Trophoblast cell (in vitro differentiated cells and primary cell): ENCODE measurements at regions not wholly inside any gene's neighbourhood (a gene's known extent, or its start where the extent isn't known, plus 50 kb on each side); places are given as distances from the start of the nearest gene placed in this dataset.

Experiments
- DNase-seq, 2 donors: peaks; one replicate each; pipeline ENCODE4 v3.0.0-alpha.2; 2016
- H2AFZ ChIP-seq: 2 replicates; pipeline ENCODE4 v1.6.1; 2013; ENCODE audit warnings: low read length, moderate library complexity, mild to moderate bottlenecking; ENCODE audit not compliant: insufficient read depth, poor library complexity
- H2AK5ac ChIP-seq: 2 replicates; pipeline ENCODE4 v1.6.1; 2013; ENCODE audit warnings: mild to moderate bottlenecking, low read length
- H2BK120ac ChIP-seq: 2 replicates; pipeline ENCODE4 v1.6.1; 2013; ENCODE audit warnings: low read length, mild to moderate bottlenecking, moderate library complexity; ENCODE audit not compliant: insufficient read depth, poor library complexity
- H2BK12ac ChIP-seq: 2 replicates; pipeline ENCODE4 v1.6.1; 2013; ENCODE audit warnings: mild to moderate bottlenecking, low read length, moderate library complexity
- H2BK5ac ChIP-seq: 2 replicates; pipeline ENCODE4 v1.6.1; 2013; ENCODE audit warnings: low read length, low read depth, moderate library complexity, mild to moderate bottlenecking; ENCODE audit not compliant: poor library complexity
- H3K14ac ChIP-seq: 2 replicates; pipeline ENCODE4 v1.6.1; 2013; ENCODE audit warnings: mild to moderate bottlenecking, low read length
- H3K18ac ChIP-seq: 2 replicates; pipeline ENCODE4 v1.6.1; 2013; ENCODE audit warnings: mild to moderate bottlenecking, low read length
- H3K23ac ChIP-seq: 2 replicates; pipeline ENCODE4 v1.6.1; 2013; ENCODE audit warnings: low read length
- H3K27ac ChIP-seq: 2 replicates; pipeline ENCODE4 v1.5.1; 2013; ENCODE audit warnings: low read depth, mild to moderate bottlenecking, inconsistent platforms, low read length, moderate library complexity
- H3K27me3 ChIP-seq: 2 replicates; pipeline ENCODE4 v1.6.1; 2013; ENCODE audit warnings: inconsistent platforms, mild to moderate bottlenecking, low read length, moderate library complexity; ENCODE audit not compliant: insufficient read depth
- H3K36me3 ChIP-seq, 2 experiments: 1 replicate in 1 of 2; 2 replicates in 1 of 2; pipeline ENCODE4 v1.6.1; 2013; ENCODE audit warnings: low read length in 2 of 2, mild to moderate bottlenecking in 2 of 2, moderate library complexity in 1 of 2; ENCODE audit not compliant: insufficient read depth in 2 of 2, control insufficient read depth in 1 of 2
- H3K4ac ChIP-seq: 2 replicates; pipeline ENCODE4 v1.6.1; 2013; ENCODE audit warnings: low read depth, mild to moderate bottlenecking, low read length, moderate library complexity
- H3K4me1 ChIP-seq, 2 experiments: 1 replicate in 1 of 2; 2 replicates in 1 of 2; pipeline ENCODE4 v1.6.1; 2013; ENCODE audit warnings: low read length in 2 of 2, mild to moderate bottlenecking in 2 of 2, moderate library complexity in 1 of 2; ENCODE audit not compliant: insufficient read depth in 2 of 2, control insufficient read depth in 1 of 2
- H3K4me2 ChIP-seq: 2 replicates; pipeline ENCODE4 v1.6.1; 2013; ENCODE audit warnings: inconsistent platforms, mild to moderate bottlenecking, low read length, moderate library complexity
- H3K4me3 ChIP-seq: 2 replicates; pipeline ENCODE4 v1.5.1; 2013; ENCODE audit warnings: mild to moderate bottlenecking, low read depth, low read length, inconsistent platforms
- H3K79me1 ChIP-seq: one replicate; pipeline ENCODE4 v1.6.1; 2013; ENCODE audit warnings: low read length
- H3K79me2 ChIP-seq: 2 replicates; pipeline ENCODE4 v1.6.1; 2013; ENCODE audit warnings: low read length, mild to moderate bottlenecking; ENCODE audit not compliant: control insufficient read depth, insufficient read depth, poor library complexity
- H3K9ac ChIP-seq: 2 replicates; pipeline ENCODE4 v1.6.1; 2013; ENCODE audit warnings: mild to moderate bottlenecking, low read length
- H3K9me3 ChIP-seq: 2 replicates; pipeline ENCODE4 v1.6.1; 2013; ENCODE audit warnings: low read depth, mild to moderate bottlenecking, control low read depth, inconsistent platforms, low read length; ENCODE audit not compliant: insufficient read depth
- H4K12ac ChIP-seq: 2 replicates; pipeline ENCODE4 v1.6.1; 2013; ENCODE audit warnings: low read depth, mild to moderate bottlenecking, low read length, moderate library complexity
- H4K8ac ChIP-seq: 2 replicates; pipeline ENCODE4 v1.6.1; 2013; ENCODE audit warnings: low read depth, mild to moderate bottlenecking, low read length, moderate library complexity
- H4K91ac ChIP-seq: one replicate; pipeline ENCODE4 v1.6.1; 2013; ENCODE audit warnings: low read depth, mild to moderate bottlenecking, low read length, moderate library complexity
- WGBS: extraction: QIAGEN DNeasy Blood & Tissue Kit; methylation state at CpG from one replicate; pipeline ENCODE4 v1.1.7; 2013; ENCODE audit warnings: missing lambda C conversion rate; ENCODE audit not compliant: insufficient read length, insufficient coverage; ENCODE audit errors: extremely low coverage; 5-methylcytosine and 5-hydroxymethylcytosine counted together

- Histone ChIP-seq H3K4me1 (no peaks in the 10 kb centered on the region), H3K4me2 (no peak overlapping the region), H2BK5ac (no peak overlapping the region), H3K14ac (no peak overlapping the region), H3K79me1 (no peaks in the 10 kb centered on the region), H2BK12ac (no peak overlapping the region), H3K27ac (no peak overlapping the region), H4K91ac (no peak overlapping the region), H3K23ac (no peak overlapping the region), H4K8ac (no peak overlapping the region), H2AK5ac (no peak overlapping the region), H3K36me3 (no peaks in the 10 kb centered on the region), H3K79me2 (no peaks in the 10 kb centered on the region), H3K4me3 (no peak overlapping the region), H3K18ac (no peak overlapping the region), H3K9me3 (peaks cover 2% of the 10 kb centered on the region), H4K12ac (no peak overlapping the region), H3K4ac (no peak overlapping the region), H2AFZ (no peak overlapping the region), H2BK120ac (no peak overlapping the region), H3K27me3 (no peaks in the 10 kb centered on the region), H3K9ac (no peak overlapping the region)
- WGBS, result no CpG with 5 or more reads among the region's 1 CpG
- no peak for DNase-seq
These were observed 375.9 kb upstream of the EYS start for GRCh38 chr6:66082914-66083313.

GRCh38 chr6:66068907-66069306 is 361.9 kb upstream of the EYS start:
- H2BK5ac ChIP-seq, result no peak overlapping the region
- no peak overlapping the region for H3K4me3 ChIP-seq
- H3K9me3 ChIP-seq, result no peaks in the 10 kb centered on the region
- no peak overlapping the region for H3K4me2 ChIP-seq
- no peak for DNase-seq
- no peak overlapping the region for H3K18ac ChIP-seq
- no peaks in the 10 kb centered on the region for H3K79me1 ChIP-seq
- H4K12ac ChIP-seq, result no peak overlapping the region
- H3K14ac ChIP-seq, result no peak overlapping the region
- H2AFZ ChIP-seq, result no peak overlapping the region
- no peak overlapping the region for H3K27ac ChIP-seq
- no peak overlapping the region for H3K4ac ChIP-seq
- no peaks in the 10 kb centered on the region for H3K27me3 ChIP-seq
- H4K8ac ChIP-seq, result no peak overlapping the region
- H3K79me2 ChIP-seq, result no peaks in the 10 kb centered on the region
- no peak overlapping the region for H3K23ac ChIP-seq
- H2BK120ac ChIP-seq, result no peak overlapping the region
- H2AK5ac ChIP-seq, result no peak overlapping the region
- H3K4me1 ChIP-seq, result no peaks in the 10 kb centered on the region
- no peak overlapping the region for H2BK12ac ChIP-seq
- no peak overlapping the region for H3K9ac ChIP-seq
- H4K91ac ChIP-seq, result no peak overlapping the region
- H3K36me3 ChIP-seq, result no peaks in the 10 kb centered on the region

- H4K8ac ChIP-seq, result no peak overlapping the region
- H3K14ac ChIP-seq, result no peak overlapping the region
- no peaks in the 10 kb centered on the region for H3K9me3 ChIP-seq
- H3K4ac ChIP-seq, result no peak overlapping the region
- H2BK12ac ChIP-seq, result no peak overlapping the region
- no peak overlapping the region for H4K12ac ChIP-seq
- no peaks in the 10 kb centered on the region for H3K79me2 ChIP-seq
- no peak overlapping the region for H2BK120ac ChIP-seq
- DNase-seq, result no peak
- no peak overlapping the region for H4K91ac ChIP-seq
- no peak overlapping the region for H3K27ac ChIP-seq
- no peak overlapping the region for H3K4me3 ChIP-seq
- no peak overlapping the region for H3K4me2 ChIP-seq
- no peak overlapping the region for H2BK5ac ChIP-seq
- no peaks in the 10 kb centered on the region for H3K4me1 ChIP-seq
- H3K36me3 ChIP-seq, result no peaks in the 10 kb centered on the region
- H3K23ac ChIP-seq, result no peak overlapping the region
- H3K18ac ChIP-seq, result no peak overlapping the region
- no peak overlapping the region for H2AK5ac ChIP-seq
- no peaks in the 10 kb centered on the region for H3K79me1 ChIP-seq
- H3K9ac ChIP-seq, result no peak overlapping the region
- no peaks in the 10 kb centered on the region for H3K27me3 ChIP-seq
- H2AFZ ChIP-seq, result no peak overlapping the region
These were observed 361.0 kb upstream of the EYS start for GRCh38 chr6:66068033-66068432.

GRCh38 chr6:66065313-66065712 is 358.3 kb upstream of the EYS start:
- Histone ChIP-seq H3K14ac (no peak overlapping the region), H3K18ac (no peak overlapping the region), H3K27ac (no peak overlapping the region), H3K4ac (no peak overlapping the region), H4K8ac (no peak overlapping the region), H3K23ac (no peak overlapping the region), H2AFZ (no peak overlapping the region), H3K9ac (no peak overlapping the region), H3K9me3 (no peaks in the 10 kb centered on the region), H4K12ac (no peak overlapping the region), H3K4me3 (no peak overlapping the region), H3K36me3 (no peaks in the 10 kb centered on the region), H3K27me3 (no peaks in the 10 kb centered on the region), H3K79me1 (no peaks in the 10 kb centered on the region), H4K91ac (no peak overlapping the region), H2BK12ac (no peak overlapping the region), H3K4me2 (no peak overlapping the region), H3K79me2 (no peaks in the 10 kb centered on the region), H2AK5ac (no peak overlapping the region), H3K4me1 (no peaks in the 10 kb centered on the region), H2BK5ac (no peak overlapping the region), H2BK120ac (no peak overlapping the region)
- no peak for DNase-seq
- WGBS, result no CpG with 5 or more reads among the region's 1 CpG

GRCh38 chr6:66057034-66057433 is 350.0 kb upstream of the EYS start:
- H4K91ac ChIP-seq, result no peak overlapping the region
- H4K8ac ChIP-seq, result no peak overlapping the region
- no peak overlapping the region for H3K4me2 ChIP-seq
- H2BK5ac ChIP-seq, result no peak overlapping the region
- no peak overlapping the region for H2AFZ ChIP-seq
- H3K14ac ChIP-seq, result no peak overlapping the region
- H3K79me1 ChIP-seq, result no peaks in the 10 kb centered on the region
- no peak for DNase-seq
- no peak overlapping the region for H2AK5ac ChIP-seq
- H2BK12ac ChIP-seq, result no peak overlapping the region
- H3K9ac ChIP-seq, result no peak overlapping the region
- no CpG with 5 or more reads among the region's 1 CpG for WGBS
- H2BK120ac ChIP-seq, result no peak overlapping the region
- H4K12ac ChIP-seq, result no peak overlapping the region
- H3K27ac ChIP-seq, result no peak overlapping the region
- H3K18ac ChIP-seq, result no peak overlapping the region
- H3K79me2 ChIP-seq, result no peaks in the 10 kb centered on the region
- no peak overlapping the region for H3K4me3 ChIP-seq
- no peaks in the 10 kb centered on the region for H3K9me3 ChIP-seq
- no peaks in the 10 kb centered on the region for H3K36me3 ChIP-seq
- H3K4me1 ChIP-seq, result no peaks in the 10 kb centered on the region
- no peaks in the 10 kb centered on the region for H3K27me3 ChIP-seq
- H3K4ac ChIP-seq, result no peak overlapping the region
- no peak overlapping the region for H3K23ac ChIP-seq
